ENCODE measurements at regions not wholly inside any gene's neighbourhood (a gene's known extent, or its start where the extent isn't known, plus 50 kb on each side); places are given as distances from the start of the nearest gene placed in this dataset.

DNA sequence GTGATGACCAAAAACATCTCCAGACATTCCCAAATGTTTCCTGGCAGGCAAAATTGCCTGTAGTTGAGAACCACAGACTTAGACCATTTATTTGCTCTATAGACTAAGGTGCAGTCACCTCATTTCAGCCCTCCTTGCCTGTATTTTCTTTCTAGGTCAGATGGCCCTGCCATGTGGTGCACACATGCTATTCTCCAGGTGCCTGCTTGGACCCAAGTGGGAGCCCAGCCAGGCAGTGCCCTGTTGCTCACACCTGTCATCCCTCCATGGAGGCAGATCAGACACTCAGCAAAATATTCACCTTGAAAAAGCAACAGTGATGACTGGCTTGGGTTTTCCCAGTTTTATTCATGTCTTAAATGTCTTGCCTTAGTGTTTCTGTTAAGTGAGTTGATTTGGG, 311.4 kb downstream of the TFAP2C start:
- TF ChIP-seq CTCF (conservative IDR thresholded peaks at IDR 0.05; ENCODE audit: low read depth, low read length) (no peak), EZH2 (IDR thresholded peaks at IDR 0.05; ENCODE audit: low read length, unreplicated experiment) (no peak), EZH2phosphoT487 (IDR thresholded peaks at IDR 0.05; ENCODE audit: borderline replicate concordance, low read length) (no peak)

Data from PC-3 (cell line).